Fibroblast of lung (primary cell): ENCODE measurements at regions not wholly inside any gene's neighbourhood (a gene's known extent, or its start where the extent isn't known, plus 50 kb on each side); places are given as distances from the start of the nearest gene placed in this dataset.

ENCODE experiments used
- DNase-seq, 2 donors: peaks; one replicate each; pipeline versions ENCODE4 v3.0.0 to v3.0.0-alpha.2; 2010; ENCODE audit warnings: low read depth in 2 of 2
- H2AFZ ChIP-seq: 2 replicates; pipeline ENCODE4 v1.5.1; 2012; ENCODE audit warnings: low read length, control low read depth, inconsistent platforms
- H3K27ac ChIP-seq: 2 replicates; pipeline ENCODE4 v1.5.1; 2011; ENCODE audit warnings: low read length, control low read depth; ENCODE audit not compliant: insufficient read depth
- H3K27me3 ChIP-seq: 2 replicates; pipeline ENCODE4 v1.5.1; 2011; ENCODE audit warnings: mild to moderate bottlenecking, low read length; ENCODE audit not compliant: control insufficient read depth, insufficient read depth
- H3K36me3 ChIP-seq: 2 replicates; pipeline ENCODE4 v1.5.1; 2011; ENCODE audit warnings: low read length; ENCODE audit not compliant: control insufficient read depth, insufficient read depth
- H3K4me1 ChIP-seq: 2 replicates; pipeline ENCODE4 v1.5.1; 2011; ENCODE audit warnings: low read length; ENCODE audit not compliant: control insufficient read depth, insufficient read depth; ENCODE audit errors: extremely low read depth
- H3K4me2 ChIP-seq: 2 replicates; pipeline ENCODE4 v1.5.1; 2011; ENCODE audit warnings: low read length, control low read depth; ENCODE audit not compliant: insufficient read depth; ENCODE audit errors: extremely low read depth
- H3K4me3 ChIP-seq, 4 experiments: fragments of 200-600 bp in 1 of 4; sonication (generic) in 1 of 4; replicated peaks in 1 of 4; 2 replicates each; pipeline ENCODE4 v1.5.1; 2011 to 2016; ENCODE audit warnings: low read length in 4 of 4, low read depth in 3 of 4, mild to moderate bottlenecking in 3 of 4, control low read depth in 2 of 4, inconsistent platforms in 1 of 4, mixed read lengths in 1 of 4; ENCODE audit not compliant: insufficient read depth in 1 of 4; ENCODE audit errors: control extremely low read depth in 1 of 4
- H3K79me2 ChIP-seq: 2 replicates; pipeline ENCODE4 v1.5.1; 2012; ENCODE audit warnings: mild to moderate bottlenecking, low read length, inconsistent platforms; ENCODE audit not compliant: control insufficient read depth, insufficient read depth
- H3K9ac ChIP-seq: 2 replicates; pipeline ENCODE4 v1.5.1; 2011; ENCODE audit warnings: mild to moderate bottlenecking, low read length, control low read depth; ENCODE audit not compliant: insufficient read depth
- H3K9me3 ChIP-seq: 2 replicates; pipeline ENCODE4 v1.5.1; 2012; ENCODE audit warnings: low read depth, low read length; ENCODE audit not compliant: control insufficient read depth, insufficient read depth
- H4K20me1 ChIP-seq: 2 replicates; pipeline ENCODE4 v1.5.1; 2011; ENCODE audit warnings: low read length; ENCODE audit not compliant: control insufficient read depth, insufficient read depth; ENCODE audit errors: extremely low read depth
- EZH2 ChIP-seq: IDR thresholded peaks from 2 replicates; pipeline ENCODE4 v1.5.1; 2012; ENCODE audit warnings: low read length, control low read depth, mild to moderate bottlenecking; ENCODE audit errors: missing control alignments
- TF ChIP-seq, protein P1 (sequence below), 2 donors: IDR thresholded peaks in 1 of 2; conservative IDR thresholded peaks in 1 of 2; 1 replicate in 1 of 2; 2 replicates in 1 of 2; pipeline ENCODE4 v1.5.1; 2011 to 2012; ENCODE audit warnings: low read length in 2 of 2, control low read depth in 1 of 2, inconsistent platforms in 1 of 2, low read depth in 1 of 2, mild to moderate bottlenecking in 1 of 2

DNA sequence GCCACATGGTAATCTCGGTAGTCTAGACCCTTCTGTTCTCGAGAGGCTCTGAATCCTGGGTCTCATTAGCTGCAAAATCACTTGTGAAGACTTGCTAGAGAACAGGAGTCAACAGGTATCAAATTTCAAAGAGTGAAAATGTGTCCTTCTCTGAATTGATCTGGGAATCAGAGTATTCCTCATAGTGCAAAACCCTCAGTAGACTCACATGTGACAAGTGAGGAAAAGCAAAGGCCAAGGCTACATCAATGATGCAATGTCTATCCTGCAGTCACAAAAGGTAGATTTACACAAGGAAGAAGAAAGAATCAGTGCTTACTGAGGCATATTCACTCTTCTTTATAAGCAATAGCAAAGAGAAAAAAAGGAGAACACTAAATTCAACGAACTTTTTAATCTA, 1220.0 kb upstream of the GJE1 start:
- Histone ChIP-seq H3K27me3 (no peaks in the 10 kb centered on the region), H3K4me1 (peaks cover 3% of the 10 kb centered on the region), H3K4me2 (no peak overlapping the region), H3K4me3 (no peak overlapping the region), H3K27ac (no peak overlapping the region), H3K36me3 (no peaks in the 10 kb centered on the region), H2AFZ (no peak overlapping the region), H3K79me2 (no peaks in the 10 kb centered on the region), H4K20me1 (no peaks in the 10 kb centered on the region), H3K9ac (no peak overlapping the region), H3K9me3 (no peaks in the 10 kb centered on the region)
- DNase-seq: no peak
- no peak for TF ChIP-seq EZH2
- TF ChIP-seq, protein P1, sequence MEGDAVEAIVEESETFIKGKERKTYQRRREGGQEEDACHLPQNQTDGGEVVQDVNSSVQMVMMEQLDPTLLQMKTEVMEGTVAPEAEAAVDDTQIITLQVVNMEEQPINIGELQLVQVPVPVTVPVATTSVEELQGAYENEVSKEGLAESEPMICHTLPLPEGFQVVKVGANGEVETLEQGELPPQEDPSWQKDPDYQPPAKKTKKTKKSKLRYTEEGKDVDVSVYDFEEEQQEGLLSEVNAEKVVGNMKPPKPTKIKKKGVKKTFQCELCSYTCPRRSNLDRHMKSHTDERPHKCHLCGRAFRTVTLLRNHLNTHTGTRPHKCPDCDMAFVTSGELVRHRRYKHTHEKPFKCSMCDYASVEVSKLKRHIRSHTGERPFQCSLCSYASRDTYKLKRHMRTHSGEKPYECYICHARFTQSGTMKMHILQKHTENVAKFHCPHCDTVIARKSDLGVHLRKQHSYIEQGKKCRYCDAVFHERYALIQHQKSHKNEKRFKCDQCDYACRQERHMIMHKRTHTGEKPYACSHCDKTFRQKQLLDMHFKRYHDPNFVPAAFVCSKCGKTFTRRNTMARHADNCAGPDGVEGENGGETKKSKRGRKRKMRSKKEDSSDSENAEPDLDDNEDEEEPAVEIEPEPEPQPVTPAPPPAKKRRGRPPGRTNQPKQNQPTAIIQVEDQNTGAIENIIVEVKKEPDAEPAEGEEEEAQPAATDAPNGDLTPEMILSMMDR (conservative IDR thresholded peaks at IDR 0.05 in 1 of 2, IDR thresholded peaks at IDR 0.05 in 1 of 2; ENCODE audit: low read depth in 1 of 2, low read length in 2 of 2): no peak

DNA sequence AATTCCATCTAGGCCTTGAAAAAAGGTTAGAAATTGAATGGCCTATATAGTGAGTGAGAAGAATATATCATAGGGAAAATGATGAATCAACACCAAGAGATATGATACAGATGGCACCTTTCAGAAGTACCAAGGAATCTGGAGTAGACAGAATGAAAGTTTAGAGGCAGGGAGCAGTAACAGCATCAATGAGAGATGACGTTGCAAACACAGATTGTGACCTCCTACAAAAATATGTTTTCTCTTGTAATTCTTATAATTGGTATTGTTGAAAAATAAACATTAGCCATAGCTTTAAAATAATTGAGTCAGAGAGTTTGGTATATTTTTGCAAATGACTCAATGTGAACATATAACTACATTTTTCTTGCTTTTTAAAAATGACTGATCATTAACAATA, 1223.1 kb upstream of the GJE1 start:
- Histone ChIP-seq H2AFZ (no peak overlapping the region), H3K4me3 (no peak overlapping the region), H3K9ac (no peak overlapping the region), H3K79me2 (no peaks in the 10 kb centered on the region), H4K20me1 (no peaks in the 10 kb centered on the region), H3K27me3 (no peaks in the 10 kb centered on the region), H3K4me2 (no peak overlapping the region), H3K4me1 (peaks cover 3% of the 10 kb centered on the region), H3K9me3 (no peaks in the 10 kb centered on the region), H3K36me3 (no peaks in the 10 kb centered on the region), H3K27ac (no peak overlapping the region)
- DNase-seq: peak; percentile 31 to 54
- no peak for TF ChIP-seq EZH2
- TF ChIP-seq, protein P1 (conservative IDR thresholded peaks at IDR 0.05 in 1 of 2, IDR thresholded peaks at IDR 0.05 in 1 of 2; ENCODE audit: low read depth in 1 of 2, low read length in 2 of 2): no peak

DNA sequence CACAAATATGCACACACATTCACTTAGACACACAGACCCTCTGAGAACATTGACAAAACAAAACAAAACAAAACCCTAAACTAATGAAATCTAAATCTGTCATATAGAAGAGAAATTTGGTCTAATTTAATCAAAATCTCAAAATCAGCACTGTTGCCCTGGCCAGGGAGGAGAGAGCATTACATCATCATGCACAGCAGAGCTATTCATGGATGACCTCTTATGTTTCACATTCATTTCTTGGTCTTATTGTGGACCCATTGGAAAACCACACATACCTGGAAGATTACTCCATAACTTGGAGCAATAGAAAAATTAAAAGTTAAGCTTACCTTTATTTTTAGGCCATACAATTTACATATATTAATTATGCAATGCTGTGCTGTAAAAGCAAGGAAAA, 1223.6 kb upstream of the GJE1 start:
- peak; percentile 50 to 80 for DNase-seq
- Histone ChIP-seq H2AFZ (no peak overlapping the region), H4K20me1 (no peaks in the 10 kb centered on the region), H3K9me3 (no peaks in the 10 kb centered on the region), H3K4me1 (peaks cover 3% of the 10 kb centered on the region), H3K4me3 (no peak overlapping the region), H3K4me2 (no peak overlapping the region), H3K36me3 (no peaks in the 10 kb centered on the region), H3K9ac (no peak overlapping the region), H3K27ac (peak overlapping the region; percentile 5), H3K79me2 (no peaks in the 10 kb centered on the region), H3K27me3 (no peaks in the 10 kb centered on the region)
- TF ChIP-seq EZH2: no peak
- TF ChIP-seq, protein P1 (conservative IDR thresholded peaks at IDR 0.05 in 1 of 2, IDR thresholded peaks at IDR 0.05 in 1 of 2; ENCODE audit: low read depth in 1 of 2, low read length in 2 of 2): no peak
